Tibial nerve (tissue), 4 donors: ENCODE measurements at regions not wholly inside any gene's neighbourhood (a gene's known extent, or its start where the extent isn't known, plus 50 kb on each side); places are given as distances from the start of the nearest gene placed in this dataset.

ENCODE experiments used
- DNase-seq, 2 donors: peaks; one replicate each; pipeline ENCODE4 v3.0.0-alpha.2; 2019; ENCODE audit warnings: low spot score in 2 of 2
- H3K27ac ChIP-seq, 4 donors: fragments of 200-600 bp; sonication (generic) in 3 of 4; one replicate each; pipeline ENCODE4 v1.5.1; 2017 to 2019; ENCODE audit warnings: mild to moderate bottlenecking in 1 of 4
- H3K27me3 ChIP-seq, 2 donors: fragments of 200-600 bp; sonication (generic) in 1 of 2; one replicate each; pipeline versions ENCODE4 v1.5.1 to v1.6.0; 2017 to 2019
- H3K36me3 ChIP-seq, 3 donors: fragments of 200-600 bp; sonication (generic); one replicate each; pipeline ENCODE4 v1.5.1; 2018 to 2019
- H3K4me1 ChIP-seq, 4 donors: fragments of 200-600 bp; sonication (generic) in 3 of 4; one replicate each; pipeline ENCODE4 v1.5.1; 2017 to 2019
- H3K4me3 ChIP-seq, 4 donors: fragments of 200-600 bp; sonication (generic) in 3 of 4; one replicate each; pipeline ENCODE4 v1.5.1; 2017 to 2019; ENCODE audit warnings: mild to moderate bottlenecking in 1 of 4, moderate library complexity in 1 of 4
- H3K9me3 ChIP-seq, 4 donors: fragments of 200-600 bp; sonication (generic) in 3 of 4; one replicate each; pipeline ENCODE4 v1.5.1; 2017 to 2019
- EP300 ChIP-seq, 2 donors: sonication (generic); formaldehyde crosslinking; IDR thresholded peaks; one replicate each; pipeline ENCODE4 v1.6.1; 2017; ENCODE audit warnings: antibody characterized with exemption in 2 of 2, mild to moderate bottlenecking in 1 of 2
- POLR2A ChIP-seq, 2 donors: fragments of 450-650 bp; IDR thresholded peaks; one replicate each; pipeline ENCODE4 v1.6.1; 2017; ENCODE audit warnings: antibody characterized with exemption in 2 of 2, mild to moderate bottlenecking in 2 of 2, moderate library complexity in 2 of 2
- WGBS, 2 donors: methylation state at CpG; one replicate each; pipeline ENCODE4 v1.1.5; 2018; 5-methylcytosine and 5-hydroxymethylcytosine counted together
- TF ChIP-seq, protein P1 (sequence below), 5 experiments: fragments of 200-600 bp in 3 of 5; fragments of 450-650 bp in 2 of 5; sonication (generic) in 3 of 5; IDR thresholded peaks; one replicate each; pipeline ENCODE4 v1.5.1; 2016 to 2019; ENCODE audit warnings: antibody characterized with exemption in 5 of 5, mild to moderate bottlenecking in 3 of 5, moderate library complexity in 2 of 5

DNA sequence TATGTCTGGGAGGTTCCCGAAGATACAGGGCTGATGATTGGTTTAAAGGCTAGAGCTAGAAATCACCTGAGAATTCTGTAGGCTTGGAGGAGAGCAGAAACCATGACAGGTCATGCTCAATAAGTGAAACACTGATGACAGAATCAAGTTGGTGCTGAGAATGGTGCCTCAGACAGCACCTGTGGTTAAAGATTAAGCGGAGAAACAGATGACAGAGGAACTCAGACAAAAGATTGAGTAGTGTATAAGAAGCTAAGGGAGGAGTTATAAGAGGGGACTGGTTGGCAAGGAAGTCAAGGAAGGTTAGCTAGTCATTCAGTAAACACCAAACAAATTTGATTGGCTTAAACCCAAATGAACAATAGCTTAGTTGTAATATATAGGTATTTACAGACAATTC is 385.4 kb upstream of the CNKSR2 start:
- TF ChIP-seq EP300 (IDR thresholded peaks at IDR 0.05) (no peak), POLR2A (IDR thresholded peaks at IDR 0.05) (no peak)
- TF ChIP-seq, protein P1, sequence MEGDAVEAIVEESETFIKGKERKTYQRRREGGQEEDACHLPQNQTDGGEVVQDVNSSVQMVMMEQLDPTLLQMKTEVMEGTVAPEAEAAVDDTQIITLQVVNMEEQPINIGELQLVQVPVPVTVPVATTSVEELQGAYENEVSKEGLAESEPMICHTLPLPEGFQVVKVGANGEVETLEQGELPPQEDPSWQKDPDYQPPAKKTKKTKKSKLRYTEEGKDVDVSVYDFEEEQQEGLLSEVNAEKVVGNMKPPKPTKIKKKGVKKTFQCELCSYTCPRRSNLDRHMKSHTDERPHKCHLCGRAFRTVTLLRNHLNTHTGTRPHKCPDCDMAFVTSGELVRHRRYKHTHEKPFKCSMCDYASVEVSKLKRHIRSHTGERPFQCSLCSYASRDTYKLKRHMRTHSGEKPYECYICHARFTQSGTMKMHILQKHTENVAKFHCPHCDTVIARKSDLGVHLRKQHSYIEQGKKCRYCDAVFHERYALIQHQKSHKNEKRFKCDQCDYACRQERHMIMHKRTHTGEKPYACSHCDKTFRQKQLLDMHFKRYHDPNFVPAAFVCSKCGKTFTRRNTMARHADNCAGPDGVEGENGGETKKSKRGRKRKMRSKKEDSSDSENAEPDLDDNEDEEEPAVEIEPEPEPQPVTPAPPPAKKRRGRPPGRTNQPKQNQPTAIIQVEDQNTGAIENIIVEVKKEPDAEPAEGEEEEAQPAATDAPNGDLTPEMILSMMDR (IDR thresholded peaks at IDR 0.05) = no peak
- Histone ChIP-seq H3K27me3 (no peaks in the 10 kb centered on the region), H3K4me1 (no peaks in the 10 kb centered on the region), H3K4me3 (no peak overlapping the region), H3K27ac (no peak overlapping the region), H3K9me3 (no peaks in the 10 kb centered on the region), H3K36me3 (no peaks in the 10 kb centered on the region)
- DNase-seq = no peak
- 80 to 82% methylated on average over 2 of the region's 2 CpGs for WGBS, 2 donors

DNA sequence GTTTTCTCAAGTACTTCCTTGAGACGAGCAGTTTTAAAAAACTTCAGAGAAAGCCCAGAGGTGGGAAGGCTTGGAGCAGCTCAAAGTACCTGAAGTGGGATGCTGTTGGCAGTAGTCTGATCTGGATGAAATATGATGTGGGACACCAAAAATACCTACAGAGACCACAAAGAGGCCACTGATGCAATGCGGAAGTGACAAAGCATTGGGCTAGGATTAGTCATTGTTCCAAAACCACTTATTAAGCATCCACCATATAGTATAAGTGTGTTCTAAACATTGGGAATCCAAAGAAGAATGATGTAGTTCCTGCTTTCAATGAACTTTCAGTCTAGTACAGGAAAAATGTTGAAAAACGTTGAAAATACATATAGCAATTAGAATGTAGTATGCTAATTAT is 386.1 kb upstream of the CNKSR2 start:
- Histone ChIP-seq H3K36me3 (no peaks in the 10 kb centered on the region), H3K27ac (no peak overlapping the region), H3K4me1 (no peaks in the 10 kb centered on the region), H3K27me3 (no peaks in the 10 kb centered on the region), H3K9me3 (no peaks in the 10 kb centered on the region), H3K4me3 (no peak overlapping the region)
- 73 to 92% methylated on average over 3 of the region's 3 CpGs for WGBS, 2 donors
- no peak for DNase-seq
- no peak for TF ChIP-seq POLR2A (IDR thresholded peaks at IDR 0.05)
- no peak for TF ChIP-seq EP300 (IDR thresholded peaks at IDR 0.05)
- TF ChIP-seq, protein P1 (IDR thresholded peaks at IDR 0.05) = no peak

DNA sequence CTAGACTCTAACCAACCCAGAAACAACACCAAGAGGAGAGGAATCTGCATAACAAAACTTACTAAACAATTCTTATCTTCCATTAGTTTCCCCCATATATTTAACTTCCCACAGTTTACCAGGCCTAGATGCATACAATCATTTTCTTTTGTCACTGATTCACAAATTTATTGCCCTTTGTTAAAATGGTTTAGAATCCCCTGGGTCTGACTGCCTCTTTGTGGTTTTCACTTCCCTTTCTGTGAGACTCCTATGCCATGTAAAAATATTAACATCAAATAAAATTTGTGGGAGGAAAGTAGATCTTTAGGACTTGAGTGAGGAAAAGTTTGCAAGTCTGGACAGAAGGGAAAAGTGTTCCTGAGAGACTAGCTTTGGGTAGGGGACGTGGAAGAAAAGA is 393.8 kb upstream of the CNKSR2 start:
- 56 to 78% methylated on average over 1 of the region's 1 CpG for WGBS, 2 donors
- no peak overlapping the region for H3K27ac ChIP-seq
- TF ChIP-seq EP300 (IDR thresholded peaks at IDR 0.05) = no peak
- TF ChIP-seq POLR2A (IDR thresholded peaks at IDR 0.05) = no peak
- TF ChIP-seq, protein P1 (IDR thresholded peaks at IDR 0.05) = no peak
- H3K4me1 ChIP-seq = no peaks in the 10 kb centered on the region
- no peak overlapping the region for H3K4me3 ChIP-seq
- no peaks in the 10 kb centered on the region for H3K9me3 ChIP-seq
- H3K27me3 ChIP-seq = no peaks in the 10 kb centered on the region
- no peak for DNase-seq
- H3K36me3 ChIP-seq = no peaks in the 10 kb centered on the region

DNA sequence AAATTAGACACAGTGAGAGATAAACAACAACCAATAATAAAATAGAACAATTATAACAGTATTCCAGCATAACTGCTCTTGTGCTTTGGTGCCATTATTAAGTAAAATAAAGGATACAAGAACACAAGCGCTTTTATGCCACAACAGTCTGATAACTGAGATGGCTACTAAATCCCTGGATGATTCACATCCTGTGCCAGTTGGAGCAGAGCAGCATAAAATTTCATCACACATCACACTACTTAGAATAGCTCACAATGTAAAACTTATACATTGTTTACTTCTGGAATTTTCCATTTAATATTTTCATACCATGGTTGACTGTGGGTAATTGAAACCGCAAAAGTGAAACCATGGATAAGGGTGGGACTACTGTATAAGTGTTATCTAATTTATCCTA is 399.9 kb upstream of the CNKSR2 start:
- H3K4me1 ChIP-seq = no peaks in the 10 kb centered on the region
- no peak overlapping the region for H3K27ac ChIP-seq
- WGBS, 2 donors = 86 to 94% methylated on average over 2 of the region's 2 CpGs
- DNase-seq = no peak
- TF ChIP-seq EP300 (IDR thresholded peaks at IDR 0.05) (no peak), POLR2A (IDR thresholded peaks at IDR 0.05) (no peak)
- TF ChIP-seq, protein P1 (IDR thresholded peaks at IDR 0.05) = no peak
- no peaks in the 10 kb centered on the region for H3K27me3 ChIP-seq
- H3K9me3 ChIP-seq = no peaks in the 10 kb centered on the region
- H3K36me3 ChIP-seq = no peaks in the 10 kb centered on the region
- H3K4me3 ChIP-seq = no peak overlapping the region

DNA sequence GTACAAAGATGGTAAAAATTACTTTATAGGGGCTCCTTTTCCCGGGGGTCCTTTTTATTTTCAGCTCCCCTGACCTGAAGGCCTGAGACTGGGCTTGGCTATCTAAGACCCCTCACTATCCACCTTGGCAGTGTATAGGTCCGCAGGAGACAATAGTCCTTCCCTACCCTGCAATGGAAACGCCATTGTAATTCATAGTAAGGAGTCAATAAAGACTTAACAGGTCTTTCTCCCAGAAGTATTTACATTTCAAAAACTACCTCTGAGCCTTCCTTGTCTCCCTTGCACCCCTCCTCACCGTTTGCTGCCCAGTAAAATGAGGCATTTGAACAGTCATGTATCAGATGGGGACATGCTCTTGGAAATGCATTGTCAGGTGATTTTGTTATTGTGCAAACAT is 401.2 kb upstream of the CNKSR2 start:
- Histone ChIP-seq H3K9me3 (no peaks in the 10 kb centered on the region), H3K27me3 (no peaks in the 10 kb centered on the region), H3K27ac (no peak overlapping the region), H3K4me3 (no peak overlapping the region), H3K4me1 (no peaks in the 10 kb centered on the region), H3K36me3 (no peaks in the 10 kb centered on the region)
- WGBS, 2 donors = 40 to 58% methylated on average over 4 of the region's 4 CpGs
- DNase-seq = no peak
- TF ChIP-seq POLR2A (IDR thresholded peaks at IDR 0.05) (no peak), EP300 (IDR thresholded peaks at IDR 0.05) (no peak)
- TF ChIP-seq, protein P1 (IDR thresholded peaks at IDR 0.05) = no peak
